ENCODE measurements at regions not wholly inside any gene's neighbourhood (a gene's known extent, or its start where the extent isn't known, plus 50 kb on each side); places are given as distances from the start of the nearest gene placed in this dataset.
"Not testable (repeated sequence)": the region's sequence is repeated elsewhere in the genome, so short reads cannot be mapped to it uniquely, and the experiment has no call there.

- Mint-ChIP-seq H3K36me3 (peaks cover 12% of the 10 kb centered on the region), H3K4me1 (peaks cover 0 to 20% of the 10 kb centered on the region in 2 donors), H3K9me3 (peaks cover 3 to 6% of the 10 kb centered on the region in 2 donors), H3K27ac (no peak overlapping the region), H3K4me3 (no peak overlapping the region), H3K27me3 (ENCODE audit: low read depth in 2 of 2) (peaks cover 27 to 31% of the 10 kb centered on the region in 2 donors)
- intact Hi-C loops (cut with micrococcal nuclease) = loop anchor here (10.0 kb wide), 1 partner anchor 54 kb away; no protein-coding TSS in a partner anchor
- no peaks in the 10 kb centered on the region for H3K36me3 ChIP-seq (ENCODE audit: control insufficient read depth, insufficient read depth, low read length)
- H3K9me3 ChIP-seq (ENCODE audit: control insufficient read depth, insufficient read depth, low read length) = peaks cover 18% of the 10 kb centered on the region
- peaks cover 25% of the 10 kb centered on the region for H3K4me1 ChIP-seq (ENCODE audit: control insufficient read depth, insufficient read depth, low read length)
- peaks cover 2% of the 10 kb centered on the region for H3K27me3 ChIP-seq (ENCODE audit: control insufficient read depth, insufficient read depth, low read length)
- 51% methylated on average over 6 of the region's 9 CpGs for WGBS (ENCODE audit: insufficient coverage)
- peak; percentile 69 to 79 (median 71) for ATAC-seq
- no peak for DNase-seq
- H3K27ac ChIP-seq (ENCODE audit: low read length) = no peak overlapping the region
- TF ChIP-seq CTCF (IDR thresholded peaks at IDR 0.05) = no peak
- no peak overlapping the region for H3K4me3 ChIP-seq (ENCODE audit: low read length)
Observed at GRCh38 chr14:105940534-105941225, 414.3 kb downstream of the TMEM121 start.

- H3K36me3 Mint-ChIP-seq = peaks cover 12% of the 10 kb centered on the region
- ATAC-seq (peak in 1 of 3 donors; percentile 14), DNase-seq (no peak)
- WGBS (ENCODE audit: insufficient coverage) = 84% methylated on average over 22 of the region's 24 CpGs
- H3K27ac ChIP-seq (ENCODE audit: low read length) = no peak overlapping the region
- no peaks in the 10 kb centered on the region for H3K36me3 ChIP-seq (ENCODE audit: control insufficient read depth, insufficient read depth, low read length)
- no peak overlapping the region for H3K4me3 ChIP-seq (ENCODE audit: low read length)
- no peak overlapping the region for H3K4me3 Mint-ChIP-seq
- H3K4me1 Mint-ChIP-seq = peaks cover 0 to 20% of the 10 kb centered on the region in 2 donors
- H3K27me3 ChIP-seq (ENCODE audit: control insufficient read depth, insufficient read depth, low read length) = peaks cover 2% of the 10 kb centered on the region
- H3K9me3 Mint-ChIP-seq = peaks cover 3 to 6% of the 10 kb centered on the region in 2 donors
- TF ChIP-seq CTCF (IDR thresholded peaks at IDR 0.05) = no peak
- H3K9me3 ChIP-seq (ENCODE audit: control insufficient read depth, insufficient read depth, low read length) = peaks cover 18% of the 10 kb centered on the region
- H3K27ac Mint-ChIP-seq = no peak overlapping the region
- H3K4me1 ChIP-seq (ENCODE audit: control insufficient read depth, insufficient read depth, low read length) = peaks cover 25% of the 10 kb centered on the region
- H3K27me3 Mint-ChIP-seq (ENCODE audit: low read depth in 2 of 2) = peaks cover 22 to 31% of the 10 kb centered on the region in 2 donors
- intact Hi-C loops (cut with micrococcal nuclease) = loop anchor here (10.0 kb wide), 1 partner anchor 53 kb away; no protein-coding TSS in a partner anchor
Observed at GRCh38 chr14:105941226-105942166, 415.1 kb downstream of the TMEM121 start.

- 93% methylated on average over 22 of the region's 22 CpGs for WGBS (ENCODE audit: insufficient coverage)
- Mint-ChIP-seq H3K36me3 (peaks cover 12% of the 10 kb centered on the region), H3K27me3 (ENCODE audit: low read depth in 2 of 2) (peaks cover 22 to 26% of the 10 kb centered on the region in 2 donors), H3K4me1 (peaks cover 0 to 20% of the 10 kb centered on the region in 2 donors)
- not testable (repeated sequence) for H3K36me3 ChIP-seq (ENCODE audit: control insufficient read depth, insufficient read depth, low read length); DNase-seq; H3K9me3 Mint-ChIP-seq; H3K4me3 Mint-ChIP-seq; ATAC-seq; H3K27me3 ChIP-seq (ENCODE audit: control insufficient read depth, insufficient read depth, low read length); H3K27ac ChIP-seq (ENCODE audit: low read length); H3K27ac Mint-ChIP-seq; H3K4me3 ChIP-seq (ENCODE audit: low read length)
- H3K9me3 ChIP-seq (ENCODE audit: control insufficient read depth, insufficient read depth, low read length) = peaks cover 18% of the 10 kb centered on the region
- intact Hi-C loops (cut with micrococcal nuclease) = loop anchor here (10.0 kb wide), 1 partner anchor 52 kb away; no protein-coding TSS in a partner anchor
- H3K4me1 ChIP-seq (ENCODE audit: control insufficient read depth, insufficient read depth, low read length) = peaks cover 25% of the 10 kb centered on the region
Observed at GRCh38 chr14:105942725-105943124, 416.3 kb downstream of the TMEM121 start.

Data from natural killer cell (primary cell).